Lung (tissue), 11 donors: ENCODE measurements at regions not wholly inside any gene's neighbourhood (a gene's known extent, or its start where the extent isn't known, plus 50 kb on each side); places are given as distances from the start of the nearest gene placed in this dataset.

Experiments
- ATAC-seq: fragments of 200-7000 bp; cut with Tn5 transposase; one replicate; pipeline ENCODE4 v1.9.1; 2020; ENCODE audit warnings: moderate number of reproducible peaks; ENCODE audit not compliant: insufficient read depth, low FRiP score
- DNase-seq, 3 donors: peaks; one replicate each; pipeline ENCODE4 v3.0.0-alpha.2; 2013 to 2017
- H3K27ac ChIP-seq, 2 donors: one replicate each; pipeline ENCODE4 v1.5.1; 2013; ENCODE audit warnings: mild to moderate bottlenecking in 2 of 2, moderate library complexity in 2 of 2, control low read depth in 1 of 2, inconsistent platforms in 1 of 2, low read depth in 1 of 2, low read length in 1 of 2
- H3K27me3 ChIP-seq, 3 donors: one replicate each; pipeline ENCODE4 v1.5.1; 2013; ENCODE audit warnings: low read length in 2 of 3; ENCODE audit not compliant: control insufficient read depth in 3 of 3, insufficient read depth in 3 of 3
- H3K36me3 ChIP-seq, 4 donors: one replicate each; pipeline ENCODE4 v1.5.1; 2013; ENCODE audit warnings: low read length in 4 of 4, mild to moderate bottlenecking in 1 of 4, moderate library complexity in 1 of 4; ENCODE audit not compliant: control insufficient read depth in 4 of 4, insufficient read depth in 4 of 4
- H3K4me1 ChIP-seq, 5 donors: one replicate each; pipeline ENCODE4 v1.5.1; 2013; ENCODE audit warnings: low read length in 5 of 5, mild to moderate bottlenecking in 2 of 5, moderate library complexity in 1 of 5; ENCODE audit not compliant: control insufficient read depth in 5 of 5, insufficient read depth in 5 of 5
- H3K4me3 ChIP-seq: one replicate; pipeline ENCODE4 v1.5.1; 2013; ENCODE audit warnings: mild to moderate bottlenecking, control low read depth, moderate library complexity
- H3K9ac ChIP-seq, 2 donors: one replicate each; pipeline ENCODE4 v1.5.1; 2013; ENCODE audit warnings: low read length in 2 of 2, control low read depth in 1 of 2; ENCODE audit not compliant: insufficient read depth in 1 of 2
- H3K9me3 ChIP-seq, 4 donors: one replicate each; pipeline ENCODE4 v1.5.1; 2013; ENCODE audit warnings: low read length in 3 of 4, mild to moderate bottlenecking in 1 of 4, moderate library complexity in 1 of 4; ENCODE audit not compliant: control insufficient read depth in 4 of 4, insufficient read depth in 3 of 4
- CTCF ChIP-seq: IDR thresholded peaks from 2 replicates; pipeline ENCODE4 v1.5.1; 2012; ENCODE audit warnings: mild to moderate bottlenecking; ENCODE audit errors: control extremely low read depth, extremely low read depth
- WGBS, 2 donors: extraction: QIAGEN DNeasy Blood & Tissue Kit; methylation state at CpG; one replicate each; pipeline ENCODE4 v1.1.7; 2013; 5-methylcytosine and 5-hydroxymethylcytosine counted together
- donor health status: control.
- donor health status: control.
- donor health status: Bipolar disorder and iron deficiency.
- donor health status: healthy.
- donor health status: DM: yes; HTN: yes; CAD: no.

- Histone ChIP-seq H3K36me3 (no peaks in the 10 kb centered on the region), H3K27me3 (no peaks in the 10 kb centered on the region), H3K4me3 (no peak overlapping the region), H3K4me1 (peaks cover 4 to 29% (median 16%) of the 10 kb centered on the region in 5 donors), H3K27ac (peak overlapping the region in 1 of 2 donors; percentile 77), H3K9me3 (no peaks in the 10 kb centered on the region), H3K9ac (no peak overlapping the region)
- no peak for DNase-seq
- ATAC-seq, result peak; percentile 27
- WGBS, 2 donors, result 93 to 94% methylated on average over 5 of the region's 5 CpGs
- TF ChIP-seq CTCF, result no peak
These were observed 98.9 kb upstream of the IPO9 start for GRCh38 chr1:201729973-201730608.

- DNase-seq, result no peak
- no peak for TF ChIP-seq CTCF
- ATAC-seq, result no peak
- no peaks in the 10 kb centered on the region for H3K36me3 ChIP-seq
- H3K27ac ChIP-seq, result peak overlapping the region in 1 of 2 donors; percentile 77
- no peaks in the 10 kb centered on the region for H3K9me3 ChIP-seq
- no peak overlapping the region for H3K4me3 ChIP-seq
- H3K9ac ChIP-seq, result no peak overlapping the region
- WGBS, 2 donors, result 70 to 90% methylated on average over 2 of the region's 2 CpGs
- H3K27me3 ChIP-seq, result no peaks in the 10 kb centered on the region
- H3K4me1 ChIP-seq, result peaks cover 4 to 24% (median 16%) of the 10 kb centered on the region in 5 donors
These were observed 98.3 kb upstream of the IPO9 start for GRCh38 chr1:201730611-201731010.

DNA sequence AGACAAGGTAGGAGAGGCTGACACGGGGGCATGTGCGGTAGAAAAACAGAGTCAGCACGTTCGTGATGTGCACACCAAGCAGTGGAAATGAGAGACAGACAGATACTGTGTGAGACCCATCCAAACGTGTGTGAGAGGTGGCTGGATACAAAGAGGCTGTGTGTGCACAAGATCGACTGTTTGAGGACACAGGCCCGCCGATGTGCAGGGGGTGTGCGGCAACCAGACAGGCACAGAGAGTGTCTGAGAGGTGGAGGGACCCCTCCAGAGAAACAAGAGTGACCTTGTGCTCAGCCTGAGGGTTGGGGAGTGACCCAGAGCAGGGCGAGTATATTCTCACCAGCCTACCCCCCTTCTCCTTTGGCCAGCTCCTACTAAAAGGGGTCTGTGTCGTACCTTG, 97.8 kb upstream of the IPO9 start:
- no peak overlapping the region for H3K9ac ChIP-seq
- WGBS, 2 donors, result 85 to 90% methylated on average over 11 of the region's 11 CpGs
- no peaks in the 10 kb centered on the region for H3K9me3 ChIP-seq
- DNase-seq (no peak), ATAC-seq (no peak)
- H3K4me1 ChIP-seq, result peaks cover 4 to 27% (median 16%) of the 10 kb centered on the region in 5 donors
- no peak for TF ChIP-seq CTCF
- H3K36me3 ChIP-seq, result no peaks in the 10 kb centered on the region
- H3K4me3 ChIP-seq, result no peak overlapping the region
- peak overlapping the region in 1 of 2 donors; percentile 77 for H3K27ac ChIP-seq
- no peaks in the 10 kb centered on the region for H3K27me3 ChIP-seq

GRCh38 chr1:201731592-201731991, 97.4 kb upstream of the IPO9 start:
- DNase-seq (no peak), ATAC-seq (no peak)
- no peak overlapping the region for H3K4me3 ChIP-seq
- no peak for TF ChIP-seq CTCF
- 80 to 81% methylated on average over 1 of the region's 1 CpG for WGBS, 2 donors
- peaks cover 4 to 32% (median 16%) of the 10 kb centered on the region in 5 donors for H3K4me1 ChIP-seq
- no peaks in the 10 kb centered on the region for H3K36me3 ChIP-seq
- H3K9me3 ChIP-seq, result no peaks in the 10 kb centered on the region
- H3K27me3 ChIP-seq, result no peaks in the 10 kb centered on the region
- H3K9ac ChIP-seq, result no peak overlapping the region
- H3K27ac ChIP-seq, result peak overlapping the region in 1 of 2 donors; percentile 77
